ENCODE measurements at regions not wholly inside any gene's neighbourhood (a gene's known extent, or its start where the extent isn't known, plus 50 kb on each side); places are given as distances from the start of the nearest gene placed in this dataset.
"Not testable (repeated sequence)": the region's sequence is repeated elsewhere in the genome, so short reads cannot be mapped to it uniquely, and the experiment has no call there.

DNA sequence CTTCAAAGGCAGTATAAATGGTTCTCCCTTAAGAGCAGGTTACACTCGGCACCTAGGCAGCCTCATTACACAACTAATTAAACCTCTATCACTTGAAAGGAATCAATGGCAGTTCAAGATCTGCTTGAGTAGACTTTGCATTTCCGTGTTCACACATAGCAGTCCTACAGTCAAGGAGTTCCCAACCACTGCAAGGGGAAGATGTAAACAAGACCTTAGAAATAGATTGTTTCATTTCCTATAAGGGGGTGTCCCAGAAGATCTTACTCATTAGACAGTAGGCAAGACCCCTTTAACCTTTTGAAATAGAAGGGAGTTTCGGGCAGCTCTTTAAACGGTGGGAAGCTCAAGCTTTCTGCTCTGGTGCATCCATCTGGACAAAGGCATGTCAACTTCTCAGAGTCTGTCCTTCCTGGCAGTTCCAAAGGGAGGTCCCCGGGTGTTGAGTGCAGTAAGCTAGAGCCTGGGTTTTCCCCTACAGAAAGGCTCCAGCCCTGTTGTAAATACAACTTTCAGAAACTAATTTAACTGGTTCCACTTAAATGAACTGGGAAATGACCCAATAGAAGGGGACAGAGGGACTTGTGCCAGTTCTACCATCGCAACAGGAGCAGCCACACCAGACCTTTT lies 150.8 kb downstream of the RBMX2 start:
- no peak for DNase-seq

- no peak for DNase-seq
These were observed 153.6 kb downstream of the RBMX2 start for GRCh38 chrX:130555341-130555740.

DNA sequence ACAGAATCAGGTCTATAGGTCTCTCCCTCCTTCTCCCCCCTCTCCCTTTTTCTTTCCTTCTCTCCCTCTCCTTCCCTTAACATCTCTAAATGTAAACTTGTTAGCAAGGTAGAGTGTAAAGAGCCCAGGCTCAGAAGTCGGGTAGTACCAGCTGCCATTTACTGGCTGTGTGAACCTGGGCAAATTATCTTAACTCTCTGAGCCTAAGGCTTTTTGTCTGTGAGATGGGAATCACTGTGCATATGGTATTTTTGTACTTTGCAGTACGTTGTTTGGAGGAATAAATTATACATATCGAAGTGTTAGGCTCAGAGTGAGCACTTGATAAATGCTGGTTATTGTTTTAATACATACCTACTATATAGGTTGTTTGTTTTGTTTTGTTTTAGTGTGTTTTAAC lies 154.0 kb downstream of the RBMX2 start:
- no peak for DNase-seq

DNA sequence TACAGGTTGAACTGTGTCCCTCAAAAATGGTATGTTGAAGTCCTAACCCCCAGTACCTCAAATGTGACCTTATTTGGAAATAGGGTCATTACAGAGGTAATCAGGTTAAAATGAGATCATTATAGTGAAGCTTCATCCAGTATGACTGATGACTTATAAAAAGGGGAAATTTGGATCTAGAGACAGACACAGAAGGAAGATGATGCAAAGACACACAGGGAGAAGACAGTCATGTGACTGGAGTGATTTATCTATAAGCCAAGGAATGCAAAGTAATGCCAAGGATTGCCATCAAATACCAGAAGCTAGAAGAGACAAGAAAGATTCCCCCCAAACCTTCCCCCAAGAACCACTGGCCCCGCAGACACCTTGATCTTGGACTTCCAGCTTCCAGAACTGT lies 155.2 kb downstream of the RBMX2 start:
- no peak for DNase-seq

DNA sequence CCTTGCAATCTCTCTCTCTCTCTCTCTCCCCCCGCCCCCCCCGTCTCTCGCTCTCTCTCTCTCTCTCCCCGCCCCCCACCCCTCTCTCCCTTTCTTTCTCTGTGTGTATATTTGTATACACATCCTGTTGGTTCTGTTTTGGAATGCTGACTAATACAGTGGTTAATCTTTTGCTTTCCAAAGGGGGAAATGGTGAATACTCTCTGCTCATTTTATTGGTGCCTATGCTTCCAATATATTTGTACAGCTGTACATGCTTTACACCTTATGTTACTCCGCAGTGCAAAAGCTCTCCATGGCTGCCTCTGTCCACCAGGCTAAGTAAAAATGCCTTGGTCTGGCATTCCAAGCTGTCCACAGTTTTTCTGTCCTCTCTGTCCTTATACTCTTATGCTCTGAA lies 158.8 kb downstream of the RBMX2 start:
- no peak for DNase-seq

GRCh38 chrX:130561930-130562329 lies 160.1 kb downstream of the RBMX2 start:
- no peak for DNase-seq

GRCh38 chrX:130563476-130563875 lies 161.7 kb downstream of the RBMX2 start:
- no peak for DNase-seq

DNA sequence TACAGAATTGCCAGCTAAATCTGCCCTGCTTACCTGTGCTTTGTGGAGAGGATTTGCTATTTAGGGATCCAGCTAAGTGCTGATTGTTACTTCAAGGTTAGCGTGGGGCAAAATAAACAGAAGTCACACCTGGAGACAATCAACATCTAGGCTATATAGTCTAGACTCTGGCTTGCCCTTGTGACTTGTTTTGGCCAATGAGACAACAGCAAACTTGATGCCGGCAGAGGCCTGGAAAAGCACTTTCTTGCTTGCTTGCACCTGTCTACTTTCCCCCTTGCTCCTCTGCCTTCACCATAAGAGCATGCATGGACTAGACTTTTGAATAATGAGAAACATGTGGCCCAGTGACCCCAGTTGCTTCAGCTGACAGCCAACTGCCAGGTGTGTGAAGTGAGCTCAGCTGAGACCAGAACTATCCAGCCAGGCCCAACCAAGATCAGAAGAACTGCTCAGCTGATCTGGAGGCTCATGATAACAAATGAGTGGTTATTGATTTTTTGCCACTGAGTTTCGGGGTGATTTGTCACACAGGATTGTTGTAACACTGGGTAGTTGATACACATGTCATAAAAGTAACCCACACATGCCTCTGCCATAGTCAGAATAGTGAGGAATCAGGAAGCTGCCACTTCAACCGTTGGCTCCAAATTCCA lies 164.4 kb downstream of the RBMX2 start:
- DNase-seq = no peak

DNA sequence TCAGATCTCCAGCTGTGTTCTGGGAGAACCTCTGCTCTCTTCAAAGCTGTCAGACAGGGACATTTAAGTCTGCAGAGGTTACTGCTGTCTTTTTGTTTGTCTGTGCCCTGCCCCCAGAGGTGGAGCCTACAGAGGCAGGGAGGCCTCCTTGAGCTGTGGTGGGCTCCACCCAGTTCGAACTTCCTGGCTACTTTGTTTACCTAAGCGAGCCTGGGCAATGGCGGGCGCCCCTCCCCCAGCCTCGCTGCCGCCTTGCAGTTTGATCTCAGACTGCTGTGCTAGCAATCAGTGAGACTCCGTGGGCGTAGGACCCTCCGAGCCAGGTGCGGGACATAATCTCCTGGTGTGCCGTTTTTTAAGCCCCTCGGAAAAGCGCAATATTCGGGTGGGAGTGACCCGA lies 171.2 kb downstream of the RBMX2 start:
- not testable (repeated sequence) for DNase-seq
